Neural cell (in vitro differentiated cells): ENCODE measurements at regions not wholly inside any gene's neighbourhood (a gene's known extent, or its start where the extent isn't known, plus 50 kb on each side); places are given as distances from the start of the nearest gene placed in this dataset.

ENCODE experiments used
- H2AFZ ChIP-seq: fragments of 200-600, 300-800 bp; sonication (generic), shearing (Covaris generic); 2 replicates; pipeline ENCODE4 v1.6.0; 2014; ENCODE audit warnings: low read depth, mild to moderate bottlenecking, antibody characterized with exemption, low read length, moderate library complexity
- H3F3A ChIP-seq: fragments of 200-600 bp; shearing (Covaris generic); 2 replicates; pipeline ENCODE4 v1.6.1; 2016; ENCODE audit warnings: mild to moderate bottlenecking, moderate library complexity, mixed read lengths, antibody characterized with exemption, low read length; ENCODE audit not compliant: insufficient read depth, poor library complexity, severe bottlenecking
- H3K27ac ChIP-seq: fragments of 200-600, 300-800 bp; sonication (generic), shearing (Covaris generic); 2 replicates; pipeline ENCODE4 v1.5.1; 2014; ENCODE audit warnings: mild to moderate bottlenecking, low read length, moderate library complexity
- H3K27me3 ChIP-seq: fragments of 300-800, 200-600 bp; sonication (generic), shearing (Covaris generic); 2 replicates; pipeline ENCODE4 v1.6.0; 2014; ENCODE audit warnings: mild to moderate bottlenecking, low read depth, low read length, moderate library complexity; ENCODE audit not compliant: insufficient read depth
- H3K36me3 ChIP-seq: fragments of 300-800, 200-600 bp; sonication (generic), shearing (Covaris generic); 2 replicates; pipeline ENCODE4 v1.5.1; 2014; ENCODE audit warnings: mild to moderate bottlenecking, antibody characterized with exemption, low read length, moderate library complexity; ENCODE audit not compliant: insufficient read depth
- H3K4me2 ChIP-seq: fragments of 300-800, 200-600 bp; sonication (generic), shearing (Covaris generic); 2 replicates; pipeline ENCODE4 v1.6.0; 2014; ENCODE audit warnings: mild to moderate bottlenecking, low read length
- H3K4me3 ChIP-seq: fragments of 300-800, 200-600 bp; sonication (generic), shearing (Covaris generic); 2 replicates; pipeline ENCODE4 v1.5.1; 2014; ENCODE audit warnings: mild to moderate bottlenecking, low read length, moderate library complexity
- H3K79me2 ChIP-seq: fragments of 200-600 bp; shearing (Covaris generic); replicated peaks from 2 replicates; pipeline ENCODE4 v1.6.0; 2014; ENCODE audit warnings: mild to moderate bottlenecking, low read length, moderate library complexity; ENCODE audit not compliant: insufficient read depth
- H3K9ac ChIP-seq: fragments of 300-800, 200-600 bp; sonication (generic), shearing (Covaris generic); 2 replicates; pipeline ENCODE4 v1.6.1; 2016; ENCODE audit warnings: mild to moderate bottlenecking, low read length, mixed read lengths
- H3K9me2 ChIP-seq: fragments of 200-600 bp; shearing (Covaris generic); 2 replicates; pipeline ENCODE4 v1.6.1; 2016; ENCODE audit warnings: mild to moderate bottlenecking, low read length, mixed read lengths; ENCODE audit not compliant: insufficient read depth
- H3K9me3 ChIP-seq: fragments of 200-600, 300-800 bp; sonication (generic), shearing (Covaris generic); 2 replicates; pipeline ENCODE4 v1.6.1; 2016; ENCODE audit warnings: mild to moderate bottlenecking, mixed run types, low read length, moderate library complexity, mixed read lengths
- H4K20me1 ChIP-seq: fragments of 200-600 bp; shearing (Covaris generic); 2 replicates; pipeline ENCODE4 v1.6.1; 2016; ENCODE audit warnings: mild to moderate bottlenecking, mixed run types; ENCODE audit not compliant: insufficient read depth
- EP300 ChIP-seq: fragments of 450-650 bp; conservative IDR thresholded peaks from 2 replicates; pipeline ENCODE4 v1.6.1; 2014; ENCODE audit warnings: antibody characterized with exemption, mild to moderate bottlenecking, moderate library complexity; ENCODE audit not compliant: poor library complexity, severe bottlenecking
- EZH2 ChIP-seq: fragments of 200-600, 300-800 bp; shearing (Covaris generic), sonication (generic); IDR thresholded peaks from 2 replicates; pipeline ENCODE4 v1.6.1; 2014; ENCODE audit warnings: antibody characterized with exemption, low read length, borderline replicate concordance, mild to moderate bottlenecking; ENCODE audit not compliant: insufficient read depth, poor library complexity, severe bottlenecking
- MXI1 ChIP-seq: fragments of 450-650 bp; conservative IDR thresholded peaks from 2 replicates; pipeline ENCODE4 v1.6.1; 2014; ENCODE audit warnings: antibody characterized with exemption, mild to moderate bottlenecking; ENCODE audit not compliant: poor library complexity, severe bottlenecking
- POLR2AphosphoS5 ChIP-seq: IDR thresholded peaks from 2 replicates; pipeline ENCODE4 v1.6.1; 2012
- RAD21 ChIP-seq: fragments of 450-650 bp; conservative IDR thresholded peaks from 2 replicates; pipeline ENCODE4 v1.6.1; 2014; ENCODE audit warnings: antibody characterized with exemption, mild to moderate bottlenecking, moderate library complexity
- SMC3 ChIP-seq: fragments of 450-650 bp; conservative IDR thresholded peaks from 2 replicates; pipeline ENCODE4 v1.6.1; 2014; ENCODE audit warnings: antibody characterized with exemption, mild to moderate bottlenecking, moderate library complexity; ENCODE audit not compliant: poor library complexity
- TAF1 ChIP-seq: IDR thresholded peaks from 2 replicates; pipeline ENCODE4 v1.6.1; 2012; ENCODE audit warnings: low read depth
- TF ChIP-seq, protein P1 (sequence below): IDR thresholded peaks from 2 replicates; pipeline ENCODE4 v1.6.1; 2012; ENCODE audit warnings: borderline replicate concordance
- TF ChIP-seq, protein P2 (sequence below): fragments of 450-650 bp; IDR thresholded peaks from 2 replicates; pipeline ENCODE4 v1.5.1; 2014; ENCODE audit warnings: antibody characterized with exemption, mild to moderate bottlenecking, moderate library complexity; ENCODE audit not compliant: poor library complexity, severe bottlenecking

DNA sequence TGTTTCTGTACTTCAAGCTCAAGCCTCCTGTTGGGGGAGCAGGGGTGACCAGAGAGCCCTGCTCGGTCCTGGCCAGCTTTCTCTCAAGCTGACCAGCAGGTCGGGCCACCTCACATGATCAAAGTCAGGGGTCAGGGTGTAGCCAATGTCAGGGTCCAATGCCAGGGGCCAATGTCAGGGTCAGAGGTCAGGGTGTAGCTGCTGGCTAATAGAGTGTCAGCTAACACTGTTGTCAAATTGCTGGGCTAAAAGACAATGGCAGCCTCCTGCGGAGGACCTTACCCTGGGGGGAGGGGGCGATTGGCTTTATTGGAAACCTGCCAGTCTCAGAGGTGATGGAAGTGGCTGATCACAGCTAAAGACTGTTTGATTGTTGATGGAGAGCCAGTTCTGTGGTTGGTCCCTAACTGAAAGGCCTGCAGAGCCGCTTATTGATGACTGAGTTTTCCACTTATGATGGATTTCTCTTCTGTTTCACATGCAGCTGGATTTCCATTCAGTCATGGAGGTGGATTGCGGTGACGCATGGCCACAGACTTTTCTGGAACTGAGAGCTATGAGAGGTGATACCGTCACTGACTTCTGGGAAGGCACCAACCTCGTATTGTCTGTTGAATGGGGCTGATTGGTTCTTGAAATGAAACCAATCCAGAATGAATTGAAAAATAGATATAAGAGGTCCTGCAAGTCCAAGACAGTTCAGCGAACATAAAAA, 97.4 kb upstream of the ZFHX3 start:
- no peak overlapping the region for H3K4me3 ChIP-seq
- H3K9me3 ChIP-seq = no peaks in the 10 kb centered on the region
- H3K36me3 ChIP-seq = no peaks in the 10 kb centered on the region
- H3K79me2 ChIP-seq = no peaks in the 10 kb centered on the region
- no peak overlapping the region for H2AFZ ChIP-seq
- TF ChIP-seq TAF1 (no peak), SMC3 (no peak), RAD21 (no peak), POLR2AphosphoS5 (no peak), EZH2 (no peak), MXI1 (no peak), EP300 (no peak)
- TF ChIP-seq, protein P1, sequence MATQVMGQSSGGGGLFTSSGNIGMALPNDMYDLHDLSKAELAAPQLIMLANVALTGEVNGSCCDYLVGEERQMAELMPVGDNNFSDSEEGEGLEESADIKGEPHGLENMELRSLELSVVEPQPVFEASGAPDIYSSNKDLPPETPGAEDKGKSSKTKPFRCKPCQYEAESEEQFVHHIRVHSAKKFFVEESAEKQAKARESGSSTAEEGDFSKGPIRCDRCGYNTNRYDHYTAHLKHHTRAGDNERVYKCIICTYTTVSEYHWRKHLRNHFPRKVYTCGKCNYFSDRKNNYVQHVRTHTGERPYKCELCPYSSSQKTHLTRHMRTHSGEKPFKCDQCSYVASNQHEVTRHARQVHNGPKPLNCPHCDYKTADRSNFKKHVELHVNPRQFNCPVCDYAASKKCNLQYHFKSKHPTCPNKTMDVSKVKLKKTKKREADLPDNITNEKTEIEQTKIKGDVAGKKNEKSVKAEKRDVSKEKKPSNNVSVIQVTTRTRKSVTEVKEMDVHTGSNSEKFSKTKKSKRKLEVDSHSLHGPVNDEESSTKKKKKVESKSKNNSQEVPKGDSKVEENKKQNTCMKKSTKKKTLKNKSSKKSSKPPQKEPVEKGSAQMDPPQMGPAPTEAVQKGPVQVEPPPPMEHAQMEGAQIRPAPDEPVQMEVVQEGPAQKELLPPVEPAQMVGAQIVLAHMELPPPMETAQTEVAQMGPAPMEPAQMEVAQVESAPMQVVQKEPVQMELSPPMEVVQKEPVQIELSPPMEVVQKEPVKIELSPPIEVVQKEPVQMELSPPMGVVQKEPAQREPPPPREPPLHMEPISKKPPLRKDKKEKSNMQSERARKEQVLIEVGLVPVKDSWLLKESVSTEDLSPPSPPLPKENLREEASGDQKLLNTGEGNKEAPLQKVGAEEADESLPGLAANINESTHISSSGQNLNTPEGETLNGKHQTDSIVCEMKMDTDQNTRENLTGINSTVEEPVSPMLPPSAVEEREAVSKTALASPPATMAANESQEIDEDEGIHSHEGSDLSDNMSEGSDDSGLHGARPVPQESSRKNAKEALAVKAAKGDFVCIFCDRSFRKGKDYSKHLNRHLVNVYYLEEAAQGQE = no peak
- TF ChIP-seq, protein P2, sequence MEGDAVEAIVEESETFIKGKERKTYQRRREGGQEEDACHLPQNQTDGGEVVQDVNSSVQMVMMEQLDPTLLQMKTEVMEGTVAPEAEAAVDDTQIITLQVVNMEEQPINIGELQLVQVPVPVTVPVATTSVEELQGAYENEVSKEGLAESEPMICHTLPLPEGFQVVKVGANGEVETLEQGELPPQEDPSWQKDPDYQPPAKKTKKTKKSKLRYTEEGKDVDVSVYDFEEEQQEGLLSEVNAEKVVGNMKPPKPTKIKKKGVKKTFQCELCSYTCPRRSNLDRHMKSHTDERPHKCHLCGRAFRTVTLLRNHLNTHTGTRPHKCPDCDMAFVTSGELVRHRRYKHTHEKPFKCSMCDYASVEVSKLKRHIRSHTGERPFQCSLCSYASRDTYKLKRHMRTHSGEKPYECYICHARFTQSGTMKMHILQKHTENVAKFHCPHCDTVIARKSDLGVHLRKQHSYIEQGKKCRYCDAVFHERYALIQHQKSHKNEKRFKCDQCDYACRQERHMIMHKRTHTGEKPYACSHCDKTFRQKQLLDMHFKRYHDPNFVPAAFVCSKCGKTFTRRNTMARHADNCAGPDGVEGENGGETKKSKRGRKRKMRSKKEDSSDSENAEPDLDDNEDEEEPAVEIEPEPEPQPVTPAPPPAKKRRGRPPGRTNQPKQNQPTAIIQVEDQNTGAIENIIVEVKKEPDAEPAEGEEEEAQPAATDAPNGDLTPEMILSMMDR = no peak
- no peak overlapping the region for H3K27ac ChIP-seq
- no peaks in the 10 kb centered on the region for H3K9me2 ChIP-seq
- H3K9ac ChIP-seq = no peak overlapping the region
- no peaks in the 10 kb centered on the region for H3F3A ChIP-seq
- no peaks in the 10 kb centered on the region for H3K27me3 ChIP-seq
- no peak overlapping the region for H3K4me2 ChIP-seq
- H4K20me1 ChIP-seq = no peaks in the 10 kb centered on the region

DNA sequence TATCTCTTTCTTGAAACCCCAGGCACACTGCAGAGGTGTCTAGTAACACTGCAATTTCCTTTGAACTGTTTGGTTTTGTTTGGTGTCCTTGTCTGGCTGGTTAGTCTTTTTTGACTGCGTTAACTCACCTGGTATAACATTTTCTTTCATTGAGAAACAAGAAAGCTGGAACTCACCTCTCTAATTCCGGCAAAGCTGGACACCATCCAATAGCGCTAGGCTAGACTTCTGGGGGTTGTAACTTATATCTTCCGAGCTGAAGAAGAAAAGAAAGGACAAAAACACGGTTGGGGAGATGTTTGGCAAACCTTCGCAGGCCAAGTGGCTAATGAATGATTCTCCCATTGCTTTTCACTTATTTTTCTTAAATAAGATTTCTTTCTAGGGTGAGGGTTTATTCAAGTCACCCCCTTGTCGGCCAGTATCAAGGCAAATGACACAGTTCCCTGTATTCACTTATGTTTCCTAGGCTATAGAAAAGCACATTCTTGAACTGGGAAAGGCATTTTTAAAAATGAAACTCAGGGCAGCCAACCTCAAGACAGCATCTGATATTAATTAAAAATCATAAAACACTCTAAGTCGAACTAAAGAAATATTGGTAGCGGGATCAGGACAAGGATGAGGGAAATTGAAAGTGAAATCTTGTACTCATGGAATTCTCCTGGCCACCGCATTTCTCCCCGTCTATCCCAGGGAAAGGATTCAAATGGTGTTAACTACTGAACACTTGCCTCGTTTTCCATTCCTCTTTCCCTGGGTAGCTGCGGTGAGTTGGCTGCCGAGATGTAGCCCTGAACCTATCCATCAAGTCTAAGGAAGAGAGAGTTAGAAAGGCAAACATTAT, 95.9 kb upstream of the ZFHX3 start:
- H3K27ac ChIP-seq = no peak overlapping the region

More for the DNA sequence above, 95.9 kb upstream of the ZFHX3 start:
- no peak overlapping the region for H2AFZ ChIP-seq
- no peaks in the 10 kb centered on the region for H4K20me1 ChIP-seq
- H3K9ac ChIP-seq = no peak overlapping the region
- no peaks in the 10 kb centered on the region for H3K9me2 ChIP-seq
- H3K9me3 ChIP-seq = no peaks in the 10 kb centered on the region
- H3F3A ChIP-seq = no peaks in the 10 kb centered on the region
- H3K4me2 ChIP-seq = no peak overlapping the region
- no peak overlapping the region for H3K4me3 ChIP-seq
- no peaks in the 10 kb centered on the region for H3K27me3 ChIP-seq
- H3K79me2 ChIP-seq = no peaks in the 10 kb centered on the region
- no peaks in the 10 kb centered on the region for H3K36me3 ChIP-seq
- TF ChIP-seq SMC3 = no peak
- TF ChIP-seq, protein P1 = no peak
